ENCODE measurements at regions not wholly inside any gene's neighbourhood (a gene's known extent, or its start where the extent isn't known, plus 50 kb on each side); places are given as distances from the start of the nearest gene placed in this dataset.

- ATAC-seq, result peak; percentile 98
- TF ChIP-seq CSDC2 (CRISPR knock-in tag; IDR thresholded peaks at IDR 0.05) (no peak), TSHZ2 (CRISPR knock-in tag; IDR thresholded peaks at IDR 0.05) (no peak), TCF4 (CRISPR knock-in tag; IDR thresholded peaks at IDR 0.05; ENCODE audit: borderline replicate concordance) (no peak), ZNF8 (CRISPR knock-in tag; IDR thresholded peaks at IDR 0.05) (no peak), ZFP30 (CRISPR knock-in tag; IDR thresholded peaks at IDR 0.05) (no peak), ARNTL (CRISPR knock-in tag; IDR thresholded peaks at IDR 0.05; ENCODE audit: borderline replicate concordance, low read depth) (no peak), RARB (CRISPR knock-in tag; IDR thresholded peaks at IDR 0.05) (no peak), CSRNP3 (CRISPR knock-in tag; IDR thresholded peaks at IDR 0.05) (no peak), ISL1 (CRISPR knock-in tag; IDR thresholded peaks at IDR 0.05) (no peak), GLIS3 (CRISPR knock-in tag; IDR thresholded peaks at IDR 0.05) (no peak), BACH2 (CRISPR knock-in tag; IDR thresholded peaks at IDR 0.05; ENCODE audit: borderline replicate concordance) (no peak), PPARA (CRISPR knock-in tag; IDR thresholded peaks at IDR 0.05; ENCODE audit: borderline replicate concordance) (no peak), ESRRG (CRISPR knock-in tag; IDR thresholded peaks at IDR 0.05) (no peak), PATZ1 (CRISPR knock-in tag; IDR thresholded peaks at IDR 0.05; ENCODE audit: borderline replicate concordance) (no peak), ZNF565 (CRISPR knock-in tag; conservative IDR thresholded peaks at IDR 0.05; ENCODE audit: low read depth) (no peak), TOX (CRISPR knock-in tag; IDR thresholded peaks at IDR 0.05; ENCODE audit: borderline replicate concordance) (no peak), SNAI2 (CRISPR knock-in tag; IDR thresholded peaks at IDR 0.05) (no peak), CREB5 (CRISPR knock-in tag; IDR thresholded peaks at IDR 0.05; ENCODE audit: low read depth) (no peak)
These were observed 75.2 kb upstream of the FBRSL1 start for GRCh38 chr12:132414634-132415326.

- peak; percentile 47 for ATAC-seq
- TF ChIP-seq ISL1 (CRISPR knock-in tag; IDR thresholded peaks at IDR 0.05) (no peak), ZNF70 (CRISPR knock-in tag; IDR thresholded peaks at IDR 0.05) (no peak), SNAI2 (CRISPR knock-in tag; IDR thresholded peaks at IDR 0.05) (no peak), ZNF565 (CRISPR knock-in tag; conservative IDR thresholded peaks at IDR 0.05; ENCODE audit: low read depth) (no peak), OSR1 (CRISPR knock-in tag; IDR thresholded peaks at IDR 0.05) (no peak), ZFP30 (CRISPR knock-in tag; IDR thresholded peaks at IDR 0.05) (no peak), ESRRG (CRISPR knock-in tag; IDR thresholded peaks at IDR 0.05) (no peak)
These were observed 75.9 kb upstream of the FBRSL1 start for GRCh38 chr12:132413931-132414588.

- ATAC-seq, result no peak
- no peak for TF ChIP-seq RARB (CRISPR knock-in tag; IDR thresholded peaks at IDR 0.05)
- no peak for TF ChIP-seq ZNF70 (CRISPR knock-in tag; IDR thresholded peaks at IDR 0.05)
- no peak for TF ChIP-seq OSR1 (CRISPR knock-in tag; IDR thresholded peaks at IDR 0.05)
- TF ChIP-seq ZFP3 (CRISPR knock-in tag; IDR thresholded peaks at IDR 0.05), result no peak
These were observed 78.5 kb upstream of the FBRSL1 start for GRCh38 chr12:132411457-132411856.

All from SK-N-SH treated with all-trans-retinoic acid at 6 μM for 48 hours (cell line).